GM18861 (cell line): ENCODE measurements at regions not wholly inside any gene's neighbourhood (a gene's known extent, or its start where the extent isn't known, plus 50 kb on each side); places are given as distances from the start of the nearest gene placed in this dataset.

Experiments used
- ATAC-seq: cut with Tn5 transposase; IDR thresholded peaks from one replicate; pipeline ENCODE4 v1.9.1; 2021; ENCODE audit not compliant: unreplicated experiment

DNA sequence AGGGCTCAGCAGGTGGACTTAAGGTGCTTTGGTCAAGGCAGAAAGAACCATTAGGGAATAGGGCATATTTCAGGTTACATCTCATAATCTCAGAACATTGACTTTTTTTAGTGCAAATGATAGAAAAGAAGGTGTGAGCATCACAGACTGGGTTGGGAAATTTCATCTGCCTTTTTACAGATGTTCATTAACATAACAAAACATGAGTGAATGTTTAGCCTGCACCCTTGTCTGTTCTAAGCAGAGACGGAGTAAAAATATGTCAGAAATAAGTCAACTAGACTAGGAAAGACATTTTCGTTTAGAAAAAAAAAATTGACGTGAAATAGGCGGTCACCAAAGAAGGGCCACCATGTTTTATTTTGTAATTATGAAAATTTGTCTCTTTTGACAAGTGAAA is 127.5 kb upstream of the CDH13 start:
- no peak for ATAC-seq

DNA sequence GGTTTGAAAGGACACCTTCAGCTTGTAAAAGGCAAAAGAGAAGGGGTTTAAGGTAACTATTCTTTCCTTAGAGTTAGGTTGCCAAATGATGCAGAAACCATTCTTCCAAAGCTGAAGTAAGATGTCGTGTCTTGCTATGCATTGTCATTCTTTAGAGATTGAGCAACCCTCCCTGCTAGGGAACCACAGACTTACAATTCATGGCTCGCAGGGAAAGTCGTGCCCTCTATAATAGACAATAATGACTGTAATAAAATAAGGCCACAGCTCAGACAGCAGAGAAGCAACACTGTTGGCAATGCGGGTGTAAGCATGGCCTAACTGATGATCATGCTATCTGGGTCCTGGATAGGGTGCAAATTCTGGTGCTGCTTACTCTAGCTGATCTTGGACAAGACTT is 129.6 kb upstream of the CDH13 start:
- ATAC-seq: no peak

DNA sequence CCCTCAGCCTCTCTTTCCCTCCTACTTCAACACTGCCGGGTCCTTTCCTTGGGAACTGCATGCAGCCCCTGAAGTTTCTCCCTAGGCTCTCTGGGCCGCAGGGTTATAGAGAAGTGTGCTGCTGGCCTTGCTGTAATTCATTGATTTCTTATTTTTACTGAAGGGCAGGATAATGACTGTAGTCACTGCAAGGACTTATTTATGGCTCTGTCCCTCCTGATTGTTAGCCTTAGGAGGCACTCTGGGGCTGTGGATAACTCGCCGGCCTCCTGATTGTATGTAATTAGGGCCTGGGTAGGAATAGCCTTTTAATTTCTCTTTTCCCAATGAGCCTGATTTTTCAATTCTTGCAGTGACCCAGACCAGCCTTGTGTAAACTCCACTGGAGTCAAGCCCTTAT is 138.3 kb upstream of the CDH13 start:
- no peak for ATAC-seq

DNA sequence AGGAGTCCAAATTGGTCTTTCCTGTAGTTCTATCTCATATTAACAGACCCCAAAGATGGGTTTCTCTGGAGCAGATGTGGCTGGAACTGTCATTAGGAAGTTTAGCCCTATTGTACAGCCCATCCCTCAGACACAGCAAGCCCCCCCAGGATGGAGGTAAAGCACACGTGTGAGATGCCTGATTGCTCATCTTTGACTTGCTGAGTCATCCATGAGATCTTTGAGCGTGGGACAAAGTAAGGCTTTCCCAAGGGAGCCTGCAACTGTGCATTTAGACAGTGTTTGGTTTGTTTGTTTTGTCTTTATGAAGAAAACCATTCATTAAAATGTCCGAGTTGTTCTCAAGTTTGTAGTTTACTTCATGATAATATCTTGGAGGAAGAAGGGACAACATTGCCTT is 145.3 kb upstream of the CDH13 start:
- ATAC-seq: no peak

DNA sequence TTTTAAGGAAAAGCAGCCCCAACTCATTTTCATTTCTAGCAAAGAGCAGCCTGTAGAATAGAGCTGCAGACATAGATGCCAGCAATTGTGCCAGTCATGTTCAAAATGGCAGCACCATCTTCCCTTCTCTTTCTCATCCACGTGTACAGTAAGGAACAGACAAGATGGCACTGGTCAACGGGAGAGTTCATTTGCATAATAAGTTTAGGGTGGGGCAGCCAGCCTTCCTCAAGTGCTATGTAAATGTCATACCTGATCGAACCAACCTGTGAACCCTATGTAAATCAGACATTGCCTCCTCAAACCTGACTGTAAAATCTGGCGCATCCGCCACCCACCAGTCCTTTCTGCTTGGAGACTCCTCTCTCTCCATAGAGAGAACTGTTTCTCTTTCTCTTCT is 150.0 kb upstream of the CDH13 start:
- no peak for ATAC-seq

DNA sequence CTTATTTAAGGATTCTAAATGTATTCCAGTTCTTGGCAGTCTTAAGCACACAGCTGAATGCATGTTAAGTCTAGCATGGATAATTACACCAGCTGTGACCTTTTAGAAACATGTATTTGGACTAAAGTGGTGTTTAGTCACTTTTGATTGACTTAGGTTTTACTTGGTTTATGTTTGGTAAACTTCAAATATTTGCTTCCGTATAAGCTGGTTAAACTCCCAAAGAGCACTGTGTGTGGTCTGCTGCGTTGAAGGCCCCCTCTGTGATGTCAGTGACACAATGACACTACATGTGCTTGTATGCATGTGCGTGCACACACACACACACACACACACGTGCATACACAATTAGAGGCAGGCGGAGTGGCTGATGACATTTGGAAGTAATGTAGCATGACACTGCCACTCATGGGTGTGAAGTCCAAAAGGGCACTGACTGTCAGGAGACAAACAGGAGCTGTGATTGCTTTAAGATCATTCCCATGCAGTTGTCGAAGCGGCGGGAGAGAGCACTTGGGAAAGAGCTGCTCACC is 156.1 kb upstream of the CDH13 start:
- ATAC-seq: no peak

DNA sequence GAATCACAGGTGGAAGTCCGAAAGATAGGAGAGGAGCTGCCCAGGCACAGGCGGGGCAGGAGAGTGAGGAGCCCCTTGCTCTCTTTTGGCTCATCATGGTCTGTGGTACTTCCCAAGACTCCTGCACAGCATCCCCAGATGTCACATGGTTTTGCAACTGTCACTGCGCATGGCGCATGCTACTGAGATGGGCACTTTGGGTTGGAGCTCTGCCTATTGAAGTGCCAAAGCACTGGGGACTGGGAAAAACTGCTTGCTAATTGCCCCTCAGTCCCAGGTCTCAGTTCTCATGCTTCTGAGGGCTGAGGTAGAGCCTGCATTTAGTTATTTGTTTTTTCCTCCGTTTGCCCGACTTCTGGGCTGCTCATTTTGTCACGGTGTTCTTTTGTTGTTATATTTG is 156.8 kb upstream of the CDH13 start:
- no peak for ATAC-seq

DNA sequence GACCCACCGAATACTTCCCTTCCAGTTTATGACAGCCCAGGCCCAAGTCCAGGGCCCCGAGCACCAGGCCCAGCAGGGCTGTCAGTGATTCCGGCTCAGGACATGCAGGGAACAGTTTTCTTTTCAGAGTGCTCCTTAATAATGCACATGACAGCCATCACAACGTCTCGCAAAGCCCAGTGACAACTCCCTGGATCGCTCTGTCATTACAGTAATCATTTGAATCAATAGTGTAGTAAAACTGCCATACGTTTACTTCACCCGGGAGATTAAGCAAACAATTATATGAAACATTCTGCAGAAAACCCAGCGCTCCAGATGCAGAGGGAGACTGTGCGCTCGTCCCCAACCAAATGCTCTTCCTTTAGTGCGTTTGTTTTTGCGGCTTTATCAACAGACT is 162.6 kb upstream of the CDH13 start:
- ATAC-seq: no peak

DNA sequence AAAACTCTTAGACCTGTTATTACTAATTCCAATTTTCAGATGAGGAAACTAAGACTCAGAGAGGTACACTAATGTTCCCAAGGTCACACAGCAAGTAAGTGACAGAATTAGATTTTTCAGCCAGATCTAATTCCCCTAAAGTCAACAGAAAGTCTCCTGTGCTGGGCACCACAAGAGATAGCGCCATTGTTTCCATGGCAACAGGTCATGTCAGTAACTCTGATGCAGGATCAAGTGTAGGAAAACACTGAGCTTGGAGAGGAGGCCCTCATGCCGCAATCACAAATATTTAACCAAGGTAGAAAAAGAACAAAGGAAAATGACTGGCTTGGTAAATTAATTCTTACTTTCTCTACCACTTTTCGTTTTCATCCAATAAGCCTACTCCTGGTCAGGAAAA is 166.0 kb upstream of the CDH13 start:
- ATAC-seq: no peak

DNA sequence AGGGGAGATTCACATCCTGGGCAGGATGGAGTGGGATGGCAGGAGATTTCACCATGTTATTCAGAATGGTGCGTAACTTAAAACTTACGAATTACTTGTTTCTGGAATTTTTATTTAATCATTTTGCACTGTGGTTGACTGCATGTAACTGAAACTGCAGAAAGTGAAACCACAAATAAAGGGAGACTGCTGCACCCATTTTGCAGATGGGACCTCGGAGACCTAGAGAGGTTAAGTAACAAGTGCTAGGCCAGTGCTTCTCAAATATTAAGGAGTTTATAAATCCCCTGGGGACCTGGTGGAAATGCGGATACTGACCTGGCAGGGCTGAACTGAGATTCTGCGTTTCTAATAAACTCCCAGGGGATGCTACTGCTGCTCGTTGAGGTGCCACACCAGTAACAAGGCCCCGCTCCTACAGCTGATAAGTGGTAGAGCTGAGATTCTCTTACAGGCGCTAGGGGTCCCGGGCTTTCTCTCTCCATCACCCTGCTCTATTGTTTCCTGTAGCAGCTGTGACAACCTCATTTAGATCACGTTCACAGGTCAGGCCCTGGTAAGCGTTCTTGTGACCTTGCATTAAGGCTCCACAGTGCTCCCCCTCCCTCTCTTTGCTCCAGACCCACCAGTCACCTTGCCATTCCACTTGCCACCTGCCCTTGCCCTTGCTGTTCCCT is 167.1 kb upstream of the CDH13 start:
- no peak for ATAC-seq

DNA sequence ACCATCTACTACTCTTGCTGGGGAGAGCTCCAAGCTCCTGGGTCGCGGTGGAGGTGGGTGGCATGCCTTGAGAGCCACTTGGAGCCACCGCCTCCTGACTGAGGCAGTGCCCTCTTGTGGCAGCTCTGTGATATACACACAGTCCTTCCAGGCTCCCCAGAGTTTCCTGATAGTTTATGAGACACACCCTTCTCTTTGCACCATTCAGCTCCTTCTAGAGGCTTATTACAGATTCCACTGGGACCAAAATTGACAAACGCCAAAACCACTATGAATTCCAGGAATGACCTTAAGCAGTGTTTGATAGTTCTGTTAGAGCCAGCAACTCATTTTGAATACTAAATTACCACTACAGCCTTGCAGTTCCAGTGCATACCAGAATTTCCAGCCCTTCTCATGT is 170.1 kb upstream of the CDH13 start:
- peak; percentile 80 for ATAC-seq

DNA sequence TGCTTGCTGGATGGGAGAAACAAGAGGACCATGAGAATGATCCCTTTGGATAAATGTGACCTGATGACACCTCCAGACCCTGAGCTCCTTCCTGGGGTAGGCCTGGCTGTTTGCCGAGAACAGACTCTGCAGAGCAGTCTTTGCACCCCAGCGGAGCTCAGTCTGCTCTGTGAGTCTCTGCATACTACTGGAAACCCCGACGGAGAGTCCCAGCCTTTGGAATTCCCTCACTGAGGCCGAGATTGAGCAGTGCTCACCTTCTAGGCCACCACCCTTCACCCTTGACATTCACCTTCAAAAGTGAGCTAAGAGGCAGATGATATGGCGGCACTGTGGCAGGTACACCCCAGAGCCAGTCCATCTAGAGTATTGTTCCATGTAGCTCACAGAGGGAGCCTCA is 172.2 kb upstream of the CDH13 start:
- no peak for ATAC-seq

DNA sequence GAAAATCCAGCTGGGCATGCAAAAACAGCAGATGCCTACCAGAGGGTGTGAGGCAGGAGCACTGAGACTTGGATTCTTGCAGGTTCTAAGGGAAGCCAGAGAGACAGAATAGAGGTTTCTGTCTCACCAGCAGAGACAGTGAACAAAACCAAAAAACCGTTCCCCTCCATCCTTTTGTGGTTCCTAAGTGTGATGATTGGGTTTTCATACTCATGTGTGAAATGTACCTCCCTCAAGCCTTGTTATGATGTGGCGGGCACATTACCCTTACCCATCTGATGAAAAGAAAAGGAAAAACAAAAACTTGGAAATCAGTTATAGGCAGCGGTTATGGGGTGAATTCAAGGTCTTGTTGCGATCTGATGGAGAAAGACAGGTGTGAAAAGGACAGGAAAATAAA is 172.6 kb upstream of the CDH13 start:
- no peak for ATAC-seq

DNA sequence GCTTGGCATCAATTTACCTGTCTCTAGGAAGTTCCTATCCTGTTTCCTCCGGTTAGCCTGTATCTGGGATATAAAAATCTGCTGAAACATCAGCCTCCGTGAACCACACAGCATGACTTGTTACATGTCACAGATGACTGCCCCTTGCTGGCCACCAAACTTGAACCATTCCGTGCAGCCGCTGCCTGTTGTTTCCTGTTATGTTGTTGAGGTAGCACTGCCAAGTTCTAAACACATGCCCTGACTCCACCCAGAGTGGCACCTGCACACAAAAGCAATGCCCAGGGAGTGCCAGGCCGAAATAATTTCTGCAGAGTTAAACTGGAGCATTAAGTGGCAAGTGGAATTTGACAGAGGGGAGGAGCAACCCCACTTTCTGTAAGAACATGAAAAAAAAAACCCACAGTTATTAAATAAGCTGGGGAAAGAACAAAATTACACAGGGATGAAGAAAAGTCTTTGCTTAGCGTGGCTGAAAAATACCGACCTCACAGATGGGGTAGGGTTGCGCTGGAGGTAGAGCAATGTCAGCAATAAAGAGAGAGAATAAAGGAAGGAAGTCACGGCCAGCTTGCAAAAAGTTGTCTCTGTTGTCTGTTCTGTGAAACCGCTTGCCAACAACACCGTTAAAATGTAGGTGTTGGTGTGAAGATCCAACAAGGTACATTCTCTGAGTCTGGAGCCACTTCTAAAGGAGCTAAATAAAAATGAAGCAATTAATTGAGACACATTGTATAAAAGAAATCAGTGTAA is 174.6 kb upstream of the CDH13 start:
- ATAC-seq: no peak

DNA sequence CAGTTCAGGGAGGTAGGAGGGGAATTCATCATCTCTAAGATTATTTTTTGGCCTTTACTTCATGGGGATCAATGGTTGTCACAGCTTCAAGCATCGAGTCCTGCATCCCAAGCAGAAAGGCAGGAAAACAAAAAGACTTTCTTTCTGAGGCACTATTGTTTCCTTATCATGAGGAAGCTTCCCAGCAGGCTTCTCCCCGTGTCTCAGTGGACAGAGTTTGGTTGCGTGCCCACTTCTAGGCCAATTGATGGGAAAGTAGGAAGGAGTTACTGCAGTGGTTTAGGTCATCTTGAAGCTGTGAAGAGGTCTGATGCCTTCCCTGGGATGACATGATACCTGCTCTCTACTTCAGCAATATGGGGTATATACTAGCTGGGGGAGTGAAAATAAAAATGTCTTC is 175.3 kb upstream of the CDH13 start:
- ATAC-seq: no peak

DNA sequence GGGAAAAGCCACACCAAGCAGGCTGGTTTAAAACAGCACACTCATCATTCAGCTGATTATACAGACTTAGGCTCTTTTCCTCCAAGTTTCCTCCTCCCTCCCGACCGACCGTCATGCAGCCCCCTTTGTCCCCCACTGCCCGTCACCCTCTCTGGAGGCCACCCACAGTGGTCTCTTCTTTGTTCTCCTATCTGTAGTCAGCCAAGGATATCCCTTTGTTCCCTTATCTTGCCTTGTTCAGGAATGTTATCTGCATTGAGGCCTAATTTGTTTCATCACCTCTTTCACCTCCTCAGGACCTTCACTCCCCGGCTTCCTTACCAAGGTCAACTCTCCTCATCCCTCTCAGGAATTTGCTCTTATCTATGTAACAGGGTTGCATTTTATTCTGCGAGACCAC is 186.4 kb upstream of the CDH13 start:
- no peak for ATAC-seq

DNA sequence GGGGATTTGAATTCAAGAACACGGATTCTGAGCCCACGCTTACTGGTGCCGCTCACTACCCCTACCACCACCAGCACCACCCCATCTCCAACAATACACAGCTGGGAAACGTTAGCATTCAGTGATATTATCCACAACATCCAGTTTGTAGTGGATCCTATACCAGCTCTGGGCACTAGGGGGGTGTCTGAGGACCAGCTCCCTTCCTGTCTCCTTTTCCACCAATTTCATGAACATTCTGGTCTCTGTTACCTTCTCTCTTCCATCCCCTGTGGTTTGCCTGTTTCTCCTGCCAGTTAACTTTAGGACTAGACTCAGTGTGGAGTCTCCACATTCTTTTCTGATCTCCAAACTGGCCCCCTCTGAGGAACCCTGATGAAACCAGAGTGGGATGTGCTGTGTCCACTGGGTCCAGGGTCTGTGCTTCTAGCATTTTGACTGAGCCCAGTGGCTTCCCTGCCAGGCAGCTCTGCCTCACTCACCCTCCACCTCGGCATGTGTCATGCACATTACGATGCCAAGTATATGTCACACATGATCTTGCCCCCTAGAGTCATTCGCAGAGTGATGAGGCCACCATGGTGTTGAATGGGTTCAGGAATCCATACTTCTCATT is 187.0 kb upstream of the CDH13 start:
- ATAC-seq: no peak

DNA sequence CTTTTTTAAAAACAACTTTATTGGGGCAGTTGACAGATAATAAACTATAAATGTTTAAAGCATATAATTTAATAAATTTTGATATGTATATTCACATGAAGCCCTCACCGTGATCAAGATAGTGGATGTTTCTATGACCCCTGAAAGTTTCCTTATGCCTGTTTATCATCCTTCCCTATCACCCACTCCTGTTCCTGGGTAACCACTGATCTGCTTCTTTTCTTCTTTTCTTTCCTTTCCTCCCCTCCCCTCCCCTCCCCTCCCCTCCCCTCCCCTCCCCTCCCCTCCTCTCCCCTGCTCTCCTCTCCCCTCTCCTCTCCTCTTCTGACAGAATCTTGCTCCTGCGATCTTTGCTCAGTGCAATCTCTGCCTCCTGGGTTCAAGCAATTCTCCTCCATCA is 193.7 kb upstream of the CDH13 start:
- no peak for ATAC-seq

DNA sequence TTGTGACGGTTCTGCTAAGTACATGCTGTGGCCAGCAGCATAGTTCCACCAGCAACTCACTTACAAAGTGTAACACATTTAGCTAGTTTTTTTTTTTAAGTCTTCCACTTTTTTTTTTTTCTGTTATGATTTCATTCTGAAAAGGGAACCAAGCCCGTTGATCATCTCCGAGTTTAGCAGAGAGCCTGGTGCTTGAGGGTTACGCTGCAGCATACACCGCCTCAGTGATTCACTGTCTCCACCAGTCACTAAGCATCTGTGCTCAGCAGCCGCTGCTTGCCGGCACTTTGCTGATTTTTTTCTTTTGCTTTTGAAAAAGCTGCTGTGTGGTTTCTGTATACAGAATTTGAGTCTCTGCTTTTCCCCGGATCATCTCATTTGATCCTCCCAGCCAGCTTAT is 194.5 kb upstream of the CDH13 start:
- ATAC-seq: no peak

DNA sequence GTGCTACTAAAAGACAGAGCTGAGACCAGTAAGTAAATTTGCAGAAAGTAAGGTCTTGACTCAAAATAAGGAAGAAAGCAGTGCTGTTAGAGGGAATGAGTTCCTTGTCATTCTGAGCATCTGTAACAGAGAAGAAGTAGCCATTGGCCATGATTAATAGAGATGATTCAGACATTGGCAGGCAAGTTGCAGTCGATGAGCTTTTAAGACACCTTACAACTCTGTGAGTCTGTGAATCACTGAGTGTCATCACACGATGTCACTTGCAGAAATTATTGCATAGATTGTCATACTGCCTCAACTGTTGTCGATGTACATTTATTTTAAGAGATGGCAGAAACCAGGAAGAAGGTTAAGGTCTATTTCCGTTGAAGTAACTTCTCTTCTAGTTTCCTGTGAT is 201.1 kb upstream of the CDH13 start:
- no peak for ATAC-seq

DNA sequence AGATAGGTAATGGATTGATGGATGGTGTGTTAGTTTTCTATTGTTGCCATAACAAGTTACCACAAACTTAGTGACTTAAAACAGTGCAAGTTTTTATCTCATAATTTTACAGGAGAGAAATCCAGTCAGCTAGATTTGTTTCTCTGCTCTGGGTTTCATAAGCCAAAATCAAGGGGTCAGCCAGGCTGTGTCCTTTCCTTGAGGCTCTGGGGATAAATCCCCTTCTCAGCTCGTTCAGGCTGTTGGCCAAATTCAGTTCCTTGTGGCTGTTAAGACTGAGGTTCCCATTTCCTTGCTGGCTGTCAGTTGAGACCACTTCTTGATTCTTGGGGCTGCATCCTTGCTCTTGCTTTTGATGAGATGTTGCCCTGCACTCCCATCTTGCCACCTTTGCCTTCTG is 204.9 kb upstream of the CDH13 start:
- ATAC-seq: no peak

DNA sequence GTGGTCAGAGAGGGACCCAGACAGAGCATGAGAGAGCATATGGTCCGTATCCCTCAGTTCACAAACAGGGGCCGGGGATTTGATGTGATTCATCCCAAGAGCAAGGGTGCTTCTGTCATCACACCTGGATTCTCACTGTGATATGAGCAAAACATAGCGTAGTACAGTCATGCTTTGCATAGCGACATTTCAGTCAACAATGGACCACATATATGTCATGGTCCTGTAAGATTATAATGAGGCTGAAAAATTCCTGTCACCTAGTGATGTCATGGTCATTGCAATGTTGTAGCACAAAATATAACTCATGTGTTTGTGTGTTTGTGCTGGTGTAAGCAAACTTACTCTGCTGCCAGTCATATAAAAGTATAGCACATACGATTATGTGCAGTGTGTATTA is 207.4 kb upstream of the CDH13 start:
- no peak for ATAC-seq
